ENCODE measurements at regions not wholly inside any gene's neighbourhood (a gene's known extent, or its start where the extent isn't known, plus 50 kb on each side); places are given as distances from the start of the nearest gene placed in this dataset.

DNA sequence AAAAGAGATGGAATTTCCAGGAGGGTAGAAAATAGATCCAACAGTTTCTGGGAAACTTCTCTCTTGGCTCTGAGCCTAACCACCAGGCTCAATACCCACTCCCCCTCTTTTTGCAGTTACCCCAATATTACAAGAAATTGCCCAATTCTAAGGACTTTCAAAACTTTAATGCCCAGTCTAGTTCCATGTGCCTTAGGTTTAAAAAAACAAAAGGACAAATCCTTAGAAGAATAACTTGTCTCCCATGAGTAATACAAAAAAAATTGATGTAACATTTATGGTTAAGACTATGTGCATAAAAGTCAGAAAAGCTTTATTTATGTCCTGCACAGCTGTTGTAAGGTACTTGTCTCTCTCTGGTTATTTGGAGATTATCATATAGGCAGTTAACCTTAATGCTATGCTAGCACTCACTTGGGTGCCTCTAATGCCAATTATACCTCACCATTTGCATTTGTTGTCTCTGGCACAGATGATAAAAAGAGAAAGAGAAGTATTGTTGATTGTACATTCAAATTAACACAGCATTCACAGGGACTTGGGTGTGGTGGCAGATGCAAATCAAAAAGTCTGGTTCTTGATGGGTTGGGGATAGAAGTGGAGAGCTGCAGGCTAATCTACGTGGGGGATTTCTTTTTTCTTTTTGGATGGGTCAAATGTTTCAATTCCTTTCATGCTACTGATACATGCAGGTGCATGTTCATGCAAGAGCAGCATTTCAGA, 159.4 kb downstream of the PIK3R1 start:
- no peak overlapping the region for H3K4me3 ChIP-seq (ENCODE audit: low read depth, low read length)
- DNase-seq (ENCODE audit: low read depth) = no peak
- TF ChIP-seq POLR2A (IDR thresholded peaks at IDR 0.05; ENCODE audit: extremely low read depth, insufficient read length) (no peak), MYC (IDR thresholded peaks at IDR 0.05; ENCODE audit: low read depth, low read length) (no peak)
- TF ChIP-seq, protein P1, sequence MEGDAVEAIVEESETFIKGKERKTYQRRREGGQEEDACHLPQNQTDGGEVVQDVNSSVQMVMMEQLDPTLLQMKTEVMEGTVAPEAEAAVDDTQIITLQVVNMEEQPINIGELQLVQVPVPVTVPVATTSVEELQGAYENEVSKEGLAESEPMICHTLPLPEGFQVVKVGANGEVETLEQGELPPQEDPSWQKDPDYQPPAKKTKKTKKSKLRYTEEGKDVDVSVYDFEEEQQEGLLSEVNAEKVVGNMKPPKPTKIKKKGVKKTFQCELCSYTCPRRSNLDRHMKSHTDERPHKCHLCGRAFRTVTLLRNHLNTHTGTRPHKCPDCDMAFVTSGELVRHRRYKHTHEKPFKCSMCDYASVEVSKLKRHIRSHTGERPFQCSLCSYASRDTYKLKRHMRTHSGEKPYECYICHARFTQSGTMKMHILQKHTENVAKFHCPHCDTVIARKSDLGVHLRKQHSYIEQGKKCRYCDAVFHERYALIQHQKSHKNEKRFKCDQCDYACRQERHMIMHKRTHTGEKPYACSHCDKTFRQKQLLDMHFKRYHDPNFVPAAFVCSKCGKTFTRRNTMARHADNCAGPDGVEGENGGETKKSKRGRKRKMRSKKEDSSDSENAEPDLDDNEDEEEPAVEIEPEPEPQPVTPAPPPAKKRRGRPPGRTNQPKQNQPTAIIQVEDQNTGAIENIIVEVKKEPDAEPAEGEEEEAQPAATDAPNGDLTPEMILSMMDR (IDR thresholded peaks at IDR 0.05; ENCODE audit: low read depth, low read length) = no peak
- TF ChIP-seq, protein P2, sequence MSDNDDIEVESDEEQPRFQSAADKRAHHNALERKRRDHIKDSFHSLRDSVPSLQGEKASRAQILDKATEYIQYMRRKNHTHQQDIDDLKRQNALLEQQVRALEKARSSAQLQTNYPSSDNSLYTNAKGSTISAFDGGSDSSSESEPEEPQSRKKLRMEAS (IDR thresholded peaks at IDR 0.05; ENCODE audit: low read depth, low read length) = no peak

DNA sequence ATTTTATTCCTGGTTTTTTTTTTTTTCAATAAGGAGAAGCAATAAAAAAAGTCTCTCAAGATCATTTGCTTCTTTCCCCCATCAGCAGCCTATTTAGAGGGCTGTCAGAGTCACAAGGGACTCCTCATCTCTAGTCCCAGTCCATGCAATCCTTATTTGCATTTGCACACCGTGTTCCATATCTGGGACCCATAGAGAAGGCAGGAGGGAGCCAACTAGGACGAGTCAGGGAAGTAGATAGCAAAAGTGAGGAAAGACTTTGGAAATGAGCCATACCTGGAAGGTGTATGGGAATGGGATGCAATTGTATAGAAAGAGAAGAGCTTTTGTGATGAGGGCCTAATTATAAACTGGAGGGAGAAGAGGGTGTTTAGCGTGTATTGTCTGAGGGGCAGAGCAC, 160.0 kb downstream of the PIK3R1 start:
- H3K4me3 ChIP-seq (ENCODE audit: low read depth, low read length) = no peak overlapping the region
- no peak for DNase-seq (ENCODE audit: low read depth)
- TF ChIP-seq POLR2A (IDR thresholded peaks at IDR 0.05; ENCODE audit: extremely low read depth, insufficient read length) (no peak), MYC (IDR thresholded peaks at IDR 0.05; ENCODE audit: low read depth, low read length) (no peak)
- TF ChIP-seq, protein P2 (IDR thresholded peaks at IDR 0.05; ENCODE audit: low read depth, low read length) = no peak
- TF ChIP-seq, protein P1 (IDR thresholded peaks at IDR 0.05; ENCODE audit: low read depth, low read length) = no peak

DNA sequence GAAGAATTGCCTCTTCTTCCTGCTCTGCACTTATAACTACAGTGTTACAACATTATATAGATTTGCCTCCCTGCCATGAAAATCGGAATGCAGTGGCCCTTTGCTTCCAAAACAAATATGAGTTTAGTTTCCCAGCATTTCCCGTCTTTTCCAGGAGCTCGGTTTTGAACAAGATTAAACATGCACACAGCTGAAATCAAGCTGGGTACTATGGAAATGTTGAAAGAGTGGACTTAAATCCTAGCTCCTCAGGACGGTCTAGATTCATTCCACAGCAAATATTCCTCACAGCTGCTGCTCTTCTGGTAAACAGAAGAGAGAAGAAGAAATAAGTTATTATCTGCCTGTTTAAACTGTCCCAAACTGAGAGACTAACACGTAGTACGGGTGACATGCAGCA, 161.4 kb downstream of the PIK3R1 start:
- TF ChIP-seq MYC (IDR thresholded peaks at IDR 0.05; ENCODE audit: low read depth, low read length) = no peak
- TF ChIP-seq, protein P2 (IDR thresholded peaks at IDR 0.05; ENCODE audit: low read depth, low read length) = no peak
- no peak for TF ChIP-seq POLR2A (IDR thresholded peaks at IDR 0.05; ENCODE audit: extremely low read depth, insufficient read length)
- TF ChIP-seq, protein P1 (IDR thresholded peaks at IDR 0.05; ENCODE audit: low read depth, low read length) = no peak
- H3K4me3 ChIP-seq (ENCODE audit: low read depth, low read length) = no peak overlapping the region
- no peak for DNase-seq (ENCODE audit: low read depth)

DNA sequence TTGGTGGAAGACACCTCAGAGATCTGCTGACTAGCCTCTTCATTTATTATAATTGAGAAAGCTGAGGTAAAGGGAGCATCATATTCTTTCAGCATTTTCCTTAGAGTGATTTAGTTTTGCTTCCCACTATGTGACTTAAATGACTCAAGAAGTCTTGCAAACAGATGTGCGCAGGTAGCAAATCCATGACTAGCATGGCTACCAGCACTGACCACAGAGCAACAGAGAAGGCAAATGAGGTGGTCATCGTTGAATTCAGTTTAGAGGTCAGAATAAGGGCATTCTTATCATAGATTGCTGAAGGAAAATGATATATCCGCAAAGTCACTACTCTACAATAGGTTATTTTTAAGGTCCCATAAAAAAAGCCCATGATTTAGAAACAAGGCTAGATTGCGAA, 162.2 kb downstream of the PIK3R1 start:
- no peak for DNase-seq (ENCODE audit: low read depth)
- TF ChIP-seq MYC (IDR thresholded peaks at IDR 0.05; ENCODE audit: low read depth, low read length) (no peak), POLR2A (IDR thresholded peaks at IDR 0.05; ENCODE audit: extremely low read depth, insufficient read length) (no peak)
- TF ChIP-seq, protein P2 (IDR thresholded peaks at IDR 0.05; ENCODE audit: low read depth, low read length) = no peak
- TF ChIP-seq, protein P1 (IDR thresholded peaks at IDR 0.05; ENCODE audit: low read depth, low read length) = no peak
- H3K4me3 ChIP-seq (ENCODE audit: low read depth, low read length) = no peak overlapping the region

DNA sequence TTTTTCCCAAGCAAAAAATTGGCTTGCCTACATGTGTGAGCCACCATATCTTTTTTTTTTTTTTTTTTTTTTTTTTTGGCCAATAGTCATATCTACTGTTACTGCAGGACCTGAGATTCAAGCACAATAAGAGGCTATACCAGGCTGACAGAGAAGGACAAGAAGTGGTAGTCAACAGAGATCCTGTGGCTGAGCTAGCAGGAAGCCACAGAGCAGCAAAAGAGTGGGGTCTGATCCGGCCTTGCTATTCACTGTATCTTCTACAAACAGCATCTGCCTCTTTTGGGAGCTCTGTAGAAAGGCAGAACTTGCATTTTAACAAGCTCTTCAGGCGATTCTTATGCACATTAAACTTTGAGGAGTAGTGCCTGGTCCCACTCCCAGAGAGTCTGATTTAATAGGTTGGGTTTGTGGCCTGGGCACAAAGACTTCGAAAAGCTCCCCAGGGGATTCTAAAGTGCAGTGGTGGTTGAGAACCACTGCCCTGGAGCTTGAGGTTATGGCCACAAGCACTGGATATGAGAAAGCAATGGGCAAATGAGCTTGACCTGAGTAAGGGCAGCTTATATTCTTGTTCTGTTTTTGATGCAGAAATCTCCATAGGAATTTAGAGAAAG, 162.8 kb downstream of the PIK3R1 start:
- peak; percentile 71 for DNase-seq (ENCODE audit: low read depth)
- H3K4me3 ChIP-seq (ENCODE audit: low read depth, low read length) = no peak overlapping the region
- TF ChIP-seq MYC (IDR thresholded peaks at IDR 0.05; ENCODE audit: low read depth, low read length) = no peak
- no peak for TF ChIP-seq POLR2A (IDR thresholded peaks at IDR 0.05; ENCODE audit: extremely low read depth, insufficient read length)
- TF ChIP-seq, protein P1 (IDR thresholded peaks at IDR 0.05; ENCODE audit: low read depth, low read length) = no peak
- TF ChIP-seq, protein P2 (IDR thresholded peaks at IDR 0.05; ENCODE audit: low read depth, low read length) = no peak
